Retinal pigment epithelial cell (primary cell): ENCODE measurements at regions not wholly inside any gene's neighbourhood (a gene's known extent, or its start where the extent isn't known, plus 50 kb on each side); places are given as distances from the start of the nearest gene placed in this dataset.

ENCODE experiments used
- DNase-seq: peaks from one replicate; pipeline ENCODE4 v3.0.0-alpha.2; 2010; ENCODE audit warnings: low read depth
- H3K4me3 ChIP-seq: 2 replicates; pipeline ENCODE4 v1.5.1; 2011; ENCODE audit warnings: mild to moderate bottlenecking, low read length, control low read depth, moderate library complexity
- CTCF ChIP-seq: conservative IDR thresholded peaks from 2 replicates; pipeline ENCODE4 v1.5.1; 2011; ENCODE audit warnings: low read depth, low read length, control low read depth, inconsistent platforms

GRCh38 chr14:84750284-84750683 is 779.7 kb upstream of the FLRT2 start:
- no peak for DNase-seq
- no peak overlapping the region for H3K4me3 ChIP-seq
- no peak for TF ChIP-seq CTCF

GRCh38 chr14:84750763-84751554 is 779.0 kb upstream of the FLRT2 start:
- no peak overlapping the region for H3K4me3 ChIP-seq
- DNase-seq: peak; percentile 46
- no peak for TF ChIP-seq CTCF

- DNase-seq: no peak
Measured at GRCh38 chr14:84751745-84752144, 778.2 kb upstream of the FLRT2 start.

GRCh38 chr14:84760489-84761126 is 769.3 kb upstream of the FLRT2 start:
- no peak for DNase-seq
- no peak for TF ChIP-seq CTCF
- no peak overlapping the region for H3K4me3 ChIP-seq

More at GRCh38 chr14:84751745-84752144, 778.2 kb upstream of the FLRT2 start:
- no peak overlapping the region for H3K4me3 ChIP-seq
- no peak for TF ChIP-seq CTCF

GRCh38 chr14:84767434-84767833 is 762.5 kb upstream of the FLRT2 start:
- DNase-seq: no peak
- no peak for TF ChIP-seq CTCF
- no peak overlapping the region for H3K4me3 ChIP-seq

GRCh38 chr14:84770030-84770429 is 759.9 kb upstream of the FLRT2 start:
- no peak for TF ChIP-seq CTCF
- H3K4me3 ChIP-seq: no peak overlapping the region
- no peak for DNase-seq

- DNase-seq: no peak
- no peak overlapping the region for H3K4me3 ChIP-seq
- TF ChIP-seq CTCF: no peak
Measured at GRCh38 chr14:84777356-84777755, 752.6 kb upstream of the FLRT2 start.
